ENCODE measurements at regions not wholly inside any gene's neighbourhood (a gene's known extent, or its start where the extent isn't known, plus 50 kb on each side); places are given as distances from the start of the nearest gene placed in this dataset.

DNA sequence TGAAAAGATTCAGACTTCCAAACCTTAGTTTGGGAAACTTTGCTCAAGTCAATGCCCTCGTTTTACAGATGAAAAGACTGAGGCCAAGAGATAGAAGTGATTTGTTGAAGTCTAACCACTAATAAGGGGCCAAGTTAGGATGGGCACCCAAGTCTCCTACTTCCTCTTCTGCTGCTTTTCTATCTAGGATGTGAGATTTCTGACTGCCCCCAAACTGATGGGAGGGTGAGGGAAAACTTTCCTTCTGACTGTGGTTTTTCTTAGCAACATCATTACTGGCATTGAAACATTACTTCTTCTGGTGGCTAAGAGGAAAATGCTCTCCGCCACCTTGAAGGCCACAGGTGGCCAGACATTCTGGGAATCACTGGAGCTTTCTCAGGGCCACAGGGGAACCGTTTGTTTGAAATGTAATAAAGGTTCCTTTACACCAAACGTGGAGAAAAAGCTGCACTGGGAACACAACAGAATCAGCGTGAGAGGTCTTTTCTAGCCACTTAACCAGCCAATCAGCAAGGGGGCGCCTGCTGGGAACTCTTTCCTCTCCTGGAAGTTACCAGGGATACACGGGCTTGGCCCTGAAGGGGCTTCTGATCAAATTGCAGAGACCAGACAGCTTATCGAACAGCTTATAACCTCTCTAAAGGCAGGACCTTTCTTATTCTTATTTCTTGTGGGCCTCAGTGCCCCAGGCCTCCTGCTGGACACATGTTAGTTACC, 115.9 kb upstream of the TEX13D start:
- TF ChIP-seq, protein P1, sequence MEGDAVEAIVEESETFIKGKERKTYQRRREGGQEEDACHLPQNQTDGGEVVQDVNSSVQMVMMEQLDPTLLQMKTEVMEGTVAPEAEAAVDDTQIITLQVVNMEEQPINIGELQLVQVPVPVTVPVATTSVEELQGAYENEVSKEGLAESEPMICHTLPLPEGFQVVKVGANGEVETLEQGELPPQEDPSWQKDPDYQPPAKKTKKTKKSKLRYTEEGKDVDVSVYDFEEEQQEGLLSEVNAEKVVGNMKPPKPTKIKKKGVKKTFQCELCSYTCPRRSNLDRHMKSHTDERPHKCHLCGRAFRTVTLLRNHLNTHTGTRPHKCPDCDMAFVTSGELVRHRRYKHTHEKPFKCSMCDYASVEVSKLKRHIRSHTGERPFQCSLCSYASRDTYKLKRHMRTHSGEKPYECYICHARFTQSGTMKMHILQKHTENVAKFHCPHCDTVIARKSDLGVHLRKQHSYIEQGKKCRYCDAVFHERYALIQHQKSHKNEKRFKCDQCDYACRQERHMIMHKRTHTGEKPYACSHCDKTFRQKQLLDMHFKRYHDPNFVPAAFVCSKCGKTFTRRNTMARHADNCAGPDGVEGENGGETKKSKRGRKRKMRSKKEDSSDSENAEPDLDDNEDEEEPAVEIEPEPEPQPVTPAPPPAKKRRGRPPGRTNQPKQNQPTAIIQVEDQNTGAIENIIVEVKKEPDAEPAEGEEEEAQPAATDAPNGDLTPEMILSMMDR (conservative IDR thresholded peaks at IDR 0.05 in 1 of 2, IDR thresholded peaks at IDR 0.05 in 1 of 2; ENCODE audit: extremely low read depth in 1 of 2, insufficient read depth in 1 of 2, low read depth in 1 of 2, low read length in 2 of 2) = no peak
- no peak for TF ChIP-seq EZH2 (IDR thresholded peaks at IDR 0.05; ENCODE audit: borderline replicate concordance, low read length)
